Chondrocyte (in vitro differentiated cells): ENCODE measurements at regions not wholly inside any gene's neighbourhood (a gene's known extent, or its start where the extent isn't known, plus 50 kb on each side); places are given as distances from the start of the nearest gene placed in this dataset.

Experiments
- DNase-seq: peaks from one replicate; pipeline ENCODE4 v3.0.0; 2021; ENCODE audit warnings: mixed read lengths, low spot score
- H3K27ac Mint-ChIP-seq: one replicate; pipeline ENCODE4 v1.8.0; 2021; ENCODE audit warnings: mild to moderate bottlenecking, moderate library complexity, mixed read lengths; ENCODE audit not compliant: unreplicated experiment
- H3K27me3 Mint-ChIP-seq: 2 replicates; pipeline ENCODE4 v1.8.0; 2021; ENCODE audit warnings: low read depth, mixed read lengths
- H3K36me3 Mint-ChIP-seq: 2 replicates; pipeline ENCODE4 v1.8.0; 2021; ENCODE audit warnings: low read depth, mixed read lengths
- H3K4me1 Mint-ChIP-seq: 2 replicates; pipeline ENCODE4 v1.8.0; 2021; ENCODE audit warnings: low read depth, mild to moderate bottlenecking, mixed read lengths
- H3K4me3 Mint-ChIP-seq: one replicate; pipeline ENCODE4 v1.8.0; 2021; ENCODE audit warnings: mild to moderate bottlenecking, moderate library complexity, mixed read lengths; ENCODE audit not compliant: unreplicated experiment
- H3K9me3 Mint-ChIP-seq: 2 replicates; pipeline ENCODE4 v1.8.0; 2021; ENCODE audit warnings: low read depth, mixed read lengths
- TF ChIP-seq, protein P1 (sequence below): fragments of 200-600 bp; sonication (generic); IDR thresholded peaks from 2 replicates; pipeline ENCODE4 v1.5.0; 2021; ENCODE audit warnings: antibody characterized with exemption, mild to moderate bottlenecking, moderate library complexity

DNA sequence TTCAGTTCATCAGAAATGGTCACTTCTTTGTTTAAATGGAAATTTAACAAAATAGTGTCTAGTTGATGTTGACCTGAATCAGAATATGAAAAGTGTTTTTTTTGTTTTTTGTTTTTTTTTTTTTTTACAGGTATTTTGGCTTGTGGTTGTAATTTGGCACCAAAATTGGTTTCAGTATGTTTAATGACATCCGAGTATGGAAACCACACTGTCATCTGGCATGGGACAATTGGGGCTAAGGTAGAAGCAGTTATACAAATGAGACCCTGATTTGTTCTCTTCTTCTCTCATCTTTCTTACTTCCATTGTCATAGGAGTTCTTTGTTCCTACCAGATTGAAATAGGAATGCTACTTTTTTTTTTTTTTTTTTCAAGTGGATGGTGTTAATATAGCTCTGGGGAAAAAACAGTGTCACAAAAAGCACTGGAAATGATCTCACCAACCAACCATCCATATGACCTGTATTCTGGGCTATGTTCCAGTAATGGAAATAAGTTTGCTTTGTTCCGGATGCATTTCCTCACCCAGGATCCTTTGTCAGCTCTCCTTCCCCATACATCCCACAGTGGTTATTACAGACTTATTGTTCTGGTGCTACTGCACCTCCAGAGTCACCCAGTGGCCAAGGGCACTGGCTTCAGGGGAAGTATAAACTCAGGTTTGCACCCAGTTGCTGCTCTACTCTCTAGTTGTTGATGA, 95.8 kb downstream of the ATXN3L start:
- peaks cover 45% of the 10 kb centered on the region for H3K4me1 Mint-ChIP-seq
- TF ChIP-seq, protein P1, sequence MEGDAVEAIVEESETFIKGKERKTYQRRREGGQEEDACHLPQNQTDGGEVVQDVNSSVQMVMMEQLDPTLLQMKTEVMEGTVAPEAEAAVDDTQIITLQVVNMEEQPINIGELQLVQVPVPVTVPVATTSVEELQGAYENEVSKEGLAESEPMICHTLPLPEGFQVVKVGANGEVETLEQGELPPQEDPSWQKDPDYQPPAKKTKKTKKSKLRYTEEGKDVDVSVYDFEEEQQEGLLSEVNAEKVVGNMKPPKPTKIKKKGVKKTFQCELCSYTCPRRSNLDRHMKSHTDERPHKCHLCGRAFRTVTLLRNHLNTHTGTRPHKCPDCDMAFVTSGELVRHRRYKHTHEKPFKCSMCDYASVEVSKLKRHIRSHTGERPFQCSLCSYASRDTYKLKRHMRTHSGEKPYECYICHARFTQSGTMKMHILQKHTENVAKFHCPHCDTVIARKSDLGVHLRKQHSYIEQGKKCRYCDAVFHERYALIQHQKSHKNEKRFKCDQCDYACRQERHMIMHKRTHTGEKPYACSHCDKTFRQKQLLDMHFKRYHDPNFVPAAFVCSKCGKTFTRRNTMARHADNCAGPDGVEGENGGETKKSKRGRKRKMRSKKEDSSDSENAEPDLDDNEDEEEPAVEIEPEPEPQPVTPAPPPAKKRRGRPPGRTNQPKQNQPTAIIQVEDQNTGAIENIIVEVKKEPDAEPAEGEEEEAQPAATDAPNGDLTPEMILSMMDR, result peak; percentile 9
- peaks cover 22% of the 10 kb centered on the region for H3K9me3 Mint-ChIP-seq
- H3K27me3 Mint-ChIP-seq, result no peaks in the 10 kb centered on the region
- H3K4me3 Mint-ChIP-seq, result no peak overlapping the region
- no peaks in the 10 kb centered on the region for H3K36me3 Mint-ChIP-seq
- peak overlapping the region; percentile 92 for H3K27ac Mint-ChIP-seq
- DNase-seq, result no peak

DNA sequence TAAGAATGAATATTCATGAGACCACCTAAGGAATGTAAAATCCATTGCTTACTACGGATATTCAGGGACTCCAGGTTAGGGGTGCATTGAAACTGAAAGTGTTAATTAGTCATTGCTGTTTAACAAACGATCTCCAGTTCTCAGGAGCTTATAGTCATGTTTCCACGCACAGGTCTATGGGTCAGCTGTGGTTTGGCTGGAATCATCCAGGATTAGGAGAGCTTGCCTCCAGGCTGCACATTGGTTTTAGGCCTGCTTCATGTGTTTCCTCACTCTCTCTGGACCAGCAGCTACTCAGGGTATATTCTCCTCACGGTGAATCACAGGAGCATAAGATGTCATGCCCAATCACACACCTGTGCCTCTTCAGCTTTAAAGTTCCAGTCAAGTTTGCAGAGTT, 98.9 kb downstream of the ATXN3L start:
- Mint-ChIP-seq H3K9me3 (peaks cover 14% of the 10 kb centered on the region), H3K27me3 (no peaks in the 10 kb centered on the region), H3K27ac (peak overlapping the region; percentile 89)

DNA sequence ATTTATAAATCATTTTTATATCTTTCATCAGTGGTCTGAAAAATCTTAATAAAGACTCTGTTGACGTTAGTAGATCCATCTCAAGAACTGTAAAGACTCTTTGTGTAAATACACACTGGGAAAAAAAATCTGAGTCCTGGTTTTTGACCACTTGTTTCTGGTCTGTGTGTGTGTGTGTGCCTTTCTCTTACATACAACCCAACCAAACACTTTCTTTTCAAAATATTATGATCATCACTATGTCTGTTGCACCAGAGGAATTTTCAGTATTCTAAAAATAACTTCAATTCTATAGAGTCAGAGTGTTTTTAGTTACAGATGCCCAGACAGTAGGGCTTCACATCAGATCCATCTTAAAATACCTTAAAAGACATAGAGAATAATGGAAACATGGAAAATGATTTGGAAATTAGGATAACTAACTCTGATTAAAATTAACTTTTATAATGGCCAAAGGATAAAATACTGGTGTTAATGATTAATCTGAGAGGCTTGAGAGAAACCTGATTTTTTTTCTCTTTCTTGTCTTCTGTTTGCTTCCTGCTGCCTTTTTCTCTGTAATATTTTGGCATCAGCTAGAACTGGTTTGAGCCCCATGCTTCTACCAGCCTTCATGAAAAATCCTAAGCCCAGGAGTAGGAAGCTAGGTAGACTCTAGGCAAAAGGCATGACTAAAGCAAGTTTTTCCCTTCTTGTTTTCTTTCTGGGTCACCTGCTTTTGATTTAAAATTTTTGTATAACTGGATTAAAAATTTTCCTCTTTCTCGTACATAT, 99.7 kb downstream of the ATXN3L start:
- TF ChIP-seq, protein P1, result no peak
- no peaks in the 10 kb centered on the region for H3K36me3 Mint-ChIP-seq
- H3K27ac Mint-ChIP-seq, result peak overlapping the region; percentile 89
- H3K9me3 Mint-ChIP-seq, result peaks cover 15% of the 10 kb centered on the region
- H3K4me1 Mint-ChIP-seq, result peaks cover 65% of the 10 kb centered on the region
- H3K4me3 Mint-ChIP-seq, result no peak overlapping the region
- no peaks in the 10 kb centered on the region for H3K27me3 Mint-ChIP-seq
- no peak for DNase-seq

More for the DNA sequence above, 98.9 kb downstream of the ATXN3L start:
- Mint-ChIP-seq H3K4me1 (peaks cover 58% of the 10 kb centered on the region), H3K36me3 (no peaks in the 10 kb centered on the region), H3K4me3 (no peak overlapping the region)
- DNase-seq, result no peak
- TF ChIP-seq, protein P1, result no peak

DNA sequence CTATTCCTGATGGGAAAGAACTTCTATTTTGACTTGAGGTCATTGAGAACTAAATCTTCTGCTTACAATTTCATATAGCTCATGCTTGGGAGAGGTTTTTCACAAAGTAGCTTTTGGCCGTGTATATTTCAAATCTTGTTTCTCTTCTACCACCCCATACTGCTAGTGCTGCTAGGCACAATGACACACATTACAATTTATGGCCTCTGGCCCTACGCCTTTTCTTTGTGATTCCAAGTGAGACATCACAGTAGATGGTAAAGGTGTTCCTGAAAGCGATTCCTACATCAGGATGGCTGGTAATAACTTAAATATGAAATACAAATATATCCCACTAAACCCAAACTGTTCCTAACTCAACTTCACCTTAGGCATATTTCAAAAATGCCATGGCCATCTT, 101.1 kb downstream of the ATXN3L start:
- Mint-ChIP-seq H3K9me3 (peaks cover 14% of the 10 kb centered on the region), H3K4me1 (peaks cover 61% of the 10 kb centered on the region), H3K36me3 (no peaks in the 10 kb centered on the region), H3K27ac (no peak overlapping the region), H3K27me3 (no peaks in the 10 kb centered on the region), H3K4me3 (no peak overlapping the region)
- DNase-seq, result no peak
- TF ChIP-seq, protein P1, result no peak

DNA sequence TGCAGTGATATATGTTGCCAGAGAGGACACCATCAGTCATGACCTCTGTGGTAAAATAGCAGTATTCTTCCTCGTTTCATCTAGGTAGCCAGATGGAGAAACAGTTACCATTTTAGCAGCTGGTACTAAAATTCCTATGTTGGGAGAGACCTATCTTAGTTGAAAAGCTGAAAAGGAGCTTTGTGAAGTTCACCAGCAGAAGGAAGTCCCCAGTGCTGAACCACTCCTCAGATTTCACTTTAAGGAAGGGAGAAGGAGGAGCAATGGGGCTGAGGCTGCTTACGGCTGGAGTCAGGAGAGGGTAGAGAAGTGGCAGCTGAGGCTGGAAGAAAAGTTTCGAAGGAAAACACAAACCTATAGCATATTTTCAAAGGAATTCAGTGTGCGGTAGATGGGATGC, 103.7 kb downstream of the ATXN3L start:
- DNase-seq, result no peak
- no peak overlapping the region for H3K4me3 Mint-ChIP-seq

More for the DNA sequence above, 103.7 kb downstream of the ATXN3L start:
- Mint-ChIP-seq H3K9me3 (peaks cover 6% of the 10 kb centered on the region), H3K36me3 (no peaks in the 10 kb centered on the region), H3K4me1 (peaks cover 58% of the 10 kb centered on the region), H3K27ac (peak overlapping the region; percentile 81), H3K27me3 (no peaks in the 10 kb centered on the region)
- TF ChIP-seq, protein P1, result no peak
